GM12878 (cell line): ENCODE measurements at regions not wholly inside any gene's neighbourhood (a gene's known extent, or its start where the extent isn't known, plus 50 kb on each side); places are given as distances from the start of the nearest gene placed in this dataset.

Experiments
- ATAC-seq: fragments of 200-7000 bp; cut with Tn5 transposase; 3 replicates; pipeline ENCODE4 v1.9.1; 2020; ENCODE audit warnings: mild to moderate bottlenecking, moderate library complexity
- BruUV-seq: library from RNA; stranded (reverse); fragments of 400-500 nt; replicated peaks from 2 replicates; lab custom pipeline; 2021; lab: Mats Ljungman, UMichigan
- CTCF ChIA-PET: fragments of 300-600 bp; sonication (Branson Sonifier 250); formaldehyde crosslinking; extraction: SDS; loops from one replicate; lab custom pipeline; 2021; ENCODE audit warnings: inconsistent platforms; lab: Yijun Ruan, JAX
- POLR2A ChIA-PET: fragments of 350-600 bp; formaldehyde crosslinking; extraction: SDS; loops from one replicate; lab custom pipeline; 2021; ENCODE audit warnings: inconsistent platforms; lab: Charles Lee
- RAD21 ChIA-PET: fragments of 300-600 bp; sonication (Branson Sonifier 250); formaldehyde crosslinking; loops from one replicate; lab custom pipeline; 2023; ENCODE audit warnings: antibody characterized with exemption; ENCODE audit not compliant: unreplicated experiment; lab: Charles Lee
- SMC1A ChIA-PET: fragments of 300-600 bp; sonication (Branson Sonifier 250); formaldehyde crosslinking; loops from one replicate; lab custom pipeline; 2023; ENCODE audit not compliant: unreplicated experiment, uncharacterized antibody; lab: Charles Lee
- DNase-seq: peaks from one replicate; pipeline ENCODE4 v3.0.0-alpha.2; 2011; ENCODE audit warnings: low read depth, low spot score
- FAIRE-seq: peaks from 3 replicates; lab custom pipeline; 2011; peaks lifted over from hg19 to GRCh38; lab: Jason Lieb, UNC
- H2AFZ ChIP-seq: 2 replicates; pipeline ENCODE4 v1.6.0; 2011; ENCODE audit warnings: low read depth, low read length, control low read depth; ENCODE audit not compliant: control insufficient read depth
- H3K27ac ChIP-seq: 2 replicates; pipeline ENCODE4 v1.5.1; 2011; ENCODE audit warnings: control low read depth; ENCODE audit not compliant: control insufficient read depth, insufficient read depth
- H3K27me3 ChIP-seq, 2 experiments: replicated peaks in 1 of 2; 2 replicates each; pipeline versions ENCODE4 v1.6.0 to v1.6.1; 2011; ENCODE audit warnings: low read length in 1 of 2; ENCODE audit not compliant: control insufficient read depth in 2 of 2, insufficient read depth in 2 of 2
- H3K36me3 ChIP-seq, 2 experiments: 2 replicates each; pipeline ENCODE4 v1.5.1; 2011; ENCODE audit warnings: low read length in 1 of 2; ENCODE audit not compliant: control insufficient read depth in 2 of 2, insufficient read depth in 2 of 2
- H3K4me1 ChIP-seq: 2 replicates; pipeline ENCODE4 v1.6.1; 2011; ENCODE audit warnings: mild to moderate bottlenecking, low read length, moderate library complexity, mixed read lengths; ENCODE audit not compliant: control insufficient read depth, insufficient read depth
- H3K4me2 ChIP-seq: 2 replicates; pipeline ENCODE4 v1.6.0; 2011; ENCODE audit warnings: control low read depth; ENCODE audit not compliant: control insufficient read depth, insufficient read depth
- H3K4me3 ChIP-seq: fragments of 200-600 bp; sonication (generic); 2 replicates; pipeline ENCODE4 v1.5.1; 2016
- H3K79me2 ChIP-seq: 2 replicates; pipeline ENCODE4 v1.6.0; 2011; ENCODE audit warnings: low read length; ENCODE audit not compliant: control insufficient read depth, insufficient read depth
- H3K9ac ChIP-seq: 2 replicates; pipeline ENCODE4 v1.8.0; 2011; ENCODE audit warnings: low read length, control low read depth, mixed read lengths; ENCODE audit not compliant: control insufficient read depth, insufficient read depth
- H3K9me3 ChIP-seq: replicated peaks from 3 replicates; pipeline ENCODE4 v1.5.1; 2011; ENCODE audit warnings: mild to moderate bottlenecking, low read length; ENCODE audit not compliant: control insufficient read depth, insufficient read depth
- H4K20me1 ChIP-seq: 2 replicates; pipeline ENCODE4 v1.6.0; 2011; ENCODE audit not compliant: control insufficient read depth, insufficient read depth
- CREB1 ChIP-seq: IDR thresholded peaks from 2 replicates; pipeline ENCODE4 v1.6.1; 2012; ENCODE audit warnings: low read depth, mild to moderate bottlenecking, inconsistent platforms
- EGR1 ChIP-seq, 2 experiments: IDR thresholded peaks; 1 replicate in 1 of 2; 2 replicates in 1 of 2; pipeline ENCODE4 v1.6.1; 2011 to 2012; ENCODE audit warnings: low read depth in 2 of 2, low read length in 2 of 2, borderline replicate concordance in 1 of 2, mild to moderate bottlenecking in 1 of 2, moderate library complexity in 1 of 2
- FOS ChIP-seq: IDR thresholded peaks from 3 replicates; pipeline ENCODE4 v1.6.1; 2011; ENCODE audit warnings: borderline replicate concordance; ENCODE audit not compliant: insufficient read length; ENCODE audit errors: extremely low read depth
- NBN ChIP-seq: fragments of 450-650 bp; IDR thresholded peaks from 2 replicates; pipeline ENCODE4 v1.6.1; 2016
- POLR2A ChIP-seq: IDR thresholded peaks from 2 replicates; pipeline ENCODE4 v1.6.1; 2011; ENCODE audit warnings: low read depth, mild to moderate bottlenecking, low read length
- SMARCA5 ChIP-seq: fragments of 450-650 bp; IDR thresholded peaks from 2 replicates; pipeline ENCODE4 v1.6.1; 2017; ENCODE audit warnings: mild to moderate bottlenecking
- STAT1 ChIP-seq: fragments of 450-650 bp; conservative IDR thresholded peaks from 2 replicates; pipeline ENCODE4 v1.6.1; 2014; ENCODE audit warnings: antibody characterized with exemption, mild to moderate bottlenecking
- ZNF24 ChIP-seq: fragments of 450-650 bp; IDR thresholded peaks from 2 replicates; pipeline ENCODE4 v1.6.1; 2017; ENCODE audit warnings: antibody characterized with exemption, mild to moderate bottlenecking
- ZNF274 ChIP-seq: IDR thresholded peaks from one replicate; pipeline ENCODE4 v1.8.0; 2011; ENCODE audit not compliant: insufficient read length, insufficient read depth
- WGBS: methylation state at CpG from one replicate; pipeline ENCODE4 v1.1.6; 2016; ENCODE audit warnings: low lambda C conversion rate; ENCODE audit not compliant: insufficient replicate concordance, insufficient coverage; ENCODE audit errors: missing lambda C conversion rate; 5-methylcytosine and 5-hydroxymethylcytosine counted together
- in situ Hi-C: fragments of 300-500 bp; cut with MboI; formaldehyde crosslinking; loops from 9 replicates; pipeline ENCODE4 v1.14.3; 2018; ENCODE audit warnings: mixed read lengths
- intact Hi-C: fragments of 100-400 bp; cut with micrococcal nuclease; formaldehyde crosslinking; loops from one replicate; pipeline ENCODE4 v1.14.2; 2022; ENCODE audit not compliant: unreplicated experiment
- TF ChIP-seq, protein P1 (sequence below): fragments of 450-650 bp; IDR thresholded peaks from 2 replicates; pipeline ENCODE4 v1.6.1; 2017; ENCODE audit warnings: mild to moderate bottlenecking, moderate library complexity
- TF ChIP-seq, protein P2 (sequence below): fragments of 450-650 bp; IDR thresholded peaks from 2 replicates; pipeline ENCODE4 v1.6.1; 2018; ENCODE audit warnings: mild to moderate bottlenecking, low read depth, moderate library complexity; ENCODE audit not compliant: partially characterized antibody
- TF ChIP-seq, protein P3 (sequence below): fragments of 450-650 bp; conservative IDR thresholded peaks from 2 replicates; pipeline ENCODE4 v1.6.1; 2017; ENCODE audit warnings: mild to moderate bottlenecking, moderate library complexity

DNA sequence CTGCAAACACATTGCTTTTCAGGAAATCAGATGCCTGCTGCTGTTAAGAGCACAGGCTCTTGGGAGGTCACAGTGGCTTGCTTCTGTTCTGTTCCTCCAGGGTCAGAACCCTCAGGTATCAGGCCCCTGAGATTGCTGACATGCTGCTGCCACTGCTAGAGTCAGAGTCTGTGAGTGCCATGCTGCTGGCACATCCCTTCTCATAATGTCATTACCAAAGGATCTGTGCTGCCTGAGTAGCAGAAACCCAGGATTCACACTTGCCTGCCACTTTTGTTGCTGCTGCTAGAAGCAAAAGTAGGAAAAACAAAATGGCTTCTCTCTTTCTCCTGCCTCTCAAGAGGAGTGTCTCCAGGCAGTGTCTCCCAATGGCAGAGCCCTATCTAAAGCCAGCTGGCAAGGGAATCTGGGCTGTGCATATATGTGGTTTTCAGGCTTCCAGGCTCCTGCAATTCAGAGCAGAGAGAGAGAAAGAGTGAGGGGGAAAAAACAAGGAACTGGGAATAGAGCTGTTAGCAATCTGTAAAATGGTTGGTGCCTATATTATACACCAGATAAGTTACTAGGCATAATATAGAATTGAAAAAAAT lies 180.3 kb downstream of the MYCN start (continued):
- TF ChIP-seq, protein P1, sequence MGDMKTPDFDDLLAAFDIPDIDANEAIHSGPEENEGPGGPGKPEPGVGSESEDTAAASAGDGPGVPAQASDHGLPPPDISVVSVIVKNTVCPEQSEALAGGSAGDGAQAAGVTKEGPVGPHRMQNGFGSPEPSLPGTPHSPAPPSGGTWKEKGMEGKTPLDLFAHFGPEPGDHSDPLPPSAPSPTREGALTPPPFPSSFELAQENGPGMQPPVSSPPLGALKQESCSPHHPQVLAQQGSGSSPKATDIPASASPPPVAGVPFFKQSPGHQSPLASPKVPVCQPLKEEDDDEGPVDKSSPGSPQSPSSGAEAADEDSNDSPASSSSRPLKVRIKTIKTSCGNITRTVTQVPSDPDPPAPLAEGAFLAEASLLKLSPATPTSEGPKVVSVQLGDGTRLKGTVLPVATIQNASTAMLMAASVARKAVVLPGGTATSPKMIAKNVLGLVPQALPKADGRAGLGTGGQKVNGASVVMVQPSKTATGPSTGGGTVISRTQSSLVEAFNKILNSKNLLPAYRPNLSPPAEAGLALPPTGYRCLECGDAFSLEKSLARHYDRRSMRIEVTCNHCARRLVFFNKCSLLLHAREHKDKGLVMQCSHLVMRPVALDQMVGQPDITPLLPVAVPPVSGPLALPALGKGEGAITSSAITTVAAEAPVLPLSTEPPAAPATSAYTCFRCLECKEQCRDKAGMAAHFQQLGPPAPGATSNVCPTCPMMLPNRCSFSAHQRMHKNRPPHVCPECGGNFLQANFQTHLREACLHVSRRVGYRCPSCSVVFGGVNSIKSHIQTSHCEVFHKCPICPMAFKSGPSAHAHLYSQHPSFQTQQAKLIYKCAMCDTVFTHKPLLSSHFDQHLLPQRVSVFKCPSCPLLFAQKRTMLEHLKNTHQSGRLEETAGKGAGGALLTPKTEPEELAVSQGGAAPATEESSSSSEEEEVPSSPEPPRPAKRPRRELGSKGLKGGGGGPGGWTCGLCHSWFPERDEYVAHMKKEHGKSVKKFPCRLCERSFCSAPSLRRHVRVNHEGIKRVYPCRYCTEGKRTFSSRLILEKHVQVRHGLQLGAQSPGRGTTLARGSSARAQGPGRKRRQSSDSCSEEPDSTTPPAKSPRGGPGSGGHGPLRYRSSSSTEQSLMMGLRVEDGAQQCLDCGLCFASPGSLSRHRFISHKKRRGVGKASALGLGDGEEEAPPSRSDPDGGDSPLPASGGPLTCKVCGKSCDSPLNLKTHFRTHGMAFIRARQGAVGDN, result no peak
- no peak for TF ChIP-seq EGR1 (IDR thresholded peaks at IDR 0.05; ENCODE audit: borderline replicate concordance in 1 of 2, low read depth in 2 of 2, low read length in 2 of 2)
- TF ChIP-seq NBN, result no peak

DNA sequence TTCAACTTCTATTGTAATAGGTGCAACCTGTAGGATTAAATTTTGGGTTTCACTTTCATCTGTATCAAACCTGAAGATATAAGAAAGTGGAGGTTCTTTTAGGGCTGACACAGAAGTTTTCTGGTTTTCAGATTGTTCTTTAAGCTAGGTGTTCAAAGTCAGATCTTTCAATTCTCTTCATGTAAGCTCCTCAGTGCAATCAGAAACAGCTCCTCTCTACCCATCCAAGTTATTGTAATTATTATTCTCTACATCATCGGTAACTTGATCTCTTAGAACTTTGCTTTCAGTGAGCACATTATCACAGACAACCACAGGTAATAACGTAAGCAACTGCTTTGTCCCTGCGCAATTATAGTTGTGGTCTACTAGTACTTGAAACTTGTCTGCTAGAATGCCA lies 179.4 kb downstream of the MYCN start:
- ChIA-PET SMC1A (no interaction called here), RAD21 (no interaction called here), CTCF (no interaction called here), POLR2A (no interaction called here)
- TF ChIP-seq ZNF24 (no peak), STAT1 (no peak), POLR2A (no peak), ZNF274 (no peak), SMARCA5 (no peak), CREB1 (no peak), FOS (no peak)
- TF ChIP-seq, protein P2, sequence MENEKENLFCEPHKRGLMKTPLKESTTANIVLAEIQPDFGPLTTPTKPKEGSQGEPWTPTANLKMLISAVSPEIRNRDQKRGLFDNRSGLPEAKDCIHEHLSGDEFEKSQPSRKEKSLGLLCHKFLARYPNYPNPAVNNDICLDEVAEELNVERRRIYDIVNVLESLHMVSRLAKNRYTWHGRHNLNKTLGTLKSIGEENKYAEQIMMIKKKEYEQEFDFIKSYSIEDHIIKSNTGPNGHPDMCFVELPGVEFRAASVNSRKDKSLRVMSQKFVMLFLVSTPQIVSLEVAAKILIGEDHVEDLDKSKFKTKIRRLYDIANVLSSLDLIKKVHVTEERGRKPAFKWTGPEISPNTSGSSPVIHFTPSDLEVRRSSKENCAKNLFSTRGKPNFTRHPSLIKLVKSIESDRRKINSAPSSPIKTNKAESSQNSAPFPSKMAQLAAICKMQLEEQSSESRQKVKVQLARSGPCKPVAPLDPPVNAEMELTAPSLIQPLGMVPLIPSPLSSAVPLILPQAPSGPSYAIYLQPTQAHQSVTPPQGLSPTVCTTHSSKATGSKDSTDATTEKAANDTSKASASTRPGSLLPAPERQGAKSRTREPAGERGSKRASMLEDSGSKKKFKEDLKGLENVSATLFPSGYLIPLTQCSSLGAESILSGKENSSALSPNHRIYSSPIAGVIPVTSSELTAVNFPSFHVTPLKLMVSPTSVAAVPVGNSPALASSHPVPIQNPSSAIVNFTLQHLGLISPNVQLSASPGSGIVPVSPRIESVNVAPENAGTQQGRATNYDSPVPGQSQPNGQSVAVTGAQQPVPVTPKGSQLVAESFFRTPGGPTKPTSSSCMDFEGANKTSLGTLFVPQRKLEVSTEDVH, result no peak
- TF ChIP-seq, protein P3, sequence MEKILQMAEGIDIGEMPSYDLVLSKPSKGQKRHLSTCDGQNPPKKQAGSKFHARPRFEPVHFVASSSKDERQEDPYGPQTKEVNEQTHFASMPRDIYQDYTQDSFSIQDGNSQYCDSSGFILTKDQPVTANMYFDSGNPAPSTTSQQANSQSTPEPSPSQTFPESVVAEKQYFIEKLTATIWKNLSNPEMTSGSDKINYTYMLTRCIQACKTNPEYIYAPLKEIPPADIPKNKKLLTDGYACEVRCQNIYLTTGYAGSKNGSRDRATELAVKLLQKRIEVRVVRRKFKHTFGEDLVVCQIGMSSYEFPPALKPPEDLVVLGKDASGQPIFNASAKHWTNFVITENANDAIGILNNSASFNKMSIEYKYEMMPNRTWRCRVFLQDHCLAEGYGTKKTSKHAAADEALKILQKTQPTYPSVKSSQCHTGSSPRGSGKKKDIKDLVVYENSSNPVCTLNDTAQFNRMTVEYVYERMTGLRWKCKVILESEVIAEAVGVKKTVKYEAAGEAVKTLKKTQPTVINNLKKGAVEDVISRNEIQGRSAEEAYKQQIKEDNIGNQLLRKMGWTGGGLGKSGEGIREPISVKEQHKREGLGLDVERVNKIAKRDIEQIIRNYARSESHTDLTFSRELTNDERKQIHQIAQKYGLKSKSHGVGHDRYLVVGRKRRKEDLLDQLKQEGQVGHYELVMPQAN, result no peak
- DNase-seq (no peak), ATAC-seq (no peak), FAIRE-seq (no peak)
- H3K9ac ChIP-seq, result no peak overlapping the region
- H3K36me3 ChIP-seq, result no peaks in the 10 kb centered on the region
- no peaks in the 10 kb centered on the region for H3K9me3 ChIP-seq
- no peak overlapping the region for H3K4me3 ChIP-seq
- no peaks in the 10 kb centered on the region for H4K20me1 ChIP-seq
- H3K27ac ChIP-seq, result no peak overlapping the region
- no TSS peak for BruUV-seq
- WGBS, result 61% methylated on average over 3 of the region's 3 CpGs
- no peak overlapping the region for H3K4me2 ChIP-seq
- H3K4me1 ChIP-seq, result no peaks in the 10 kb centered on the region
- H2AFZ ChIP-seq, result no peak overlapping the region
- in situ Hi-C loops, result no loop called here
- H3K27me3 ChIP-seq, result no peaks in the 10 kb centered on the region
- intact Hi-C loops, result no loop called here
- H3K79me2 ChIP-seq, result no peaks in the 10 kb centered on the region
